Occipital lobe (tissue), 1 donor: ENCODE measurements at regions not wholly inside any gene's neighbourhood (a gene's known extent, or its start where the extent isn't known, plus 50 kb on each side); places are given as distances from the start of the nearest gene placed in this dataset.

Source experiments
- DNase-seq: peaks from one replicate; lab custom pipeline; 2025; lab: John Stamatoyannopoulos, UW

DNA sequence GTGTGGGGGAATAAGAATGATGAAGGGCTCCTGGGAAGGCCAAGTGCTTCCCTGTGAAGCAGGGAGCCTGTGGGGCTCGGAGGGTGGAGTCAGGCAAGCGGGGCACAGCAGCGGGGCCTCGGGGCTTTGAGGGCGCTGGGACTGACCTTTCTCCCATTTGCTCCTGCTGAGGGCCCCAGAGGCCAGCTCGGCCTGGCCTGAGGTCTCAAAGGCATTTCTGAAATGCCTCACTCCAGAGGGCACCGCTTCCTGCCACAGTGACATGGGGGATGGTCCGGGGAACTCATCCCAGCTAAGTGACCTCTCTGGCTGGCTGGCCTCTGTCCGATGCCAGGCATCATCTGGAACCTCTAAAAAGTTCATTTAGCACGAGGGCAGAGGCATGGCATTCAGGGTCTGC, 98.8 kb upstream of the STX18 start:
- DNase-seq = no peak

GRCh38 chr4:4639370-4639769, 97.5 kb upstream of the STX18 start:
- no peak for DNase-seq

DNA sequence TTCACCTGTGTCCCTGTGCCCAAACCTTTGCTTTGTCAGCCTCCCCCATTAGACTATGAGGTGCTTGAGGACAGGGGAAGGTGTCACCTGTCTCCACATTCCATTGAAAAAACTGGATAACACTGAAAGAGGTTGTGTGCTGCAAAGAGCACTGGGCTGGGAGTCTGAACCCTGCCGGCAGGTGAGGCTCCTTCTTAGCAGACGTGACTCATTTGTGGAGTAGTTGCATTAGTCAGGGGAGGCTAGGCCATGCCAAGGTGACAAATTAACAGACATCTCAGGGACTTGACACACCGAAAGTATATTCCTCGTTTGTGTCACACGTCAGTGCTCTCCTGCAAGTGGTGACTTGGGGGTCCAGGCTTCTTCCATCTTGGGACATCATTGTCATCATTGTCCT, 95.9 kb upstream of the STX18 start:
- no peak for DNase-seq

GRCh38 chr4:4633431-4633830, 91.6 kb upstream of the STX18 start:
- DNase-seq = no peak

- DNase-seq = no peak
These were observed 89.3 kb upstream of the STX18 start for GRCh38 chr4:4631150-4631549.

DNA sequence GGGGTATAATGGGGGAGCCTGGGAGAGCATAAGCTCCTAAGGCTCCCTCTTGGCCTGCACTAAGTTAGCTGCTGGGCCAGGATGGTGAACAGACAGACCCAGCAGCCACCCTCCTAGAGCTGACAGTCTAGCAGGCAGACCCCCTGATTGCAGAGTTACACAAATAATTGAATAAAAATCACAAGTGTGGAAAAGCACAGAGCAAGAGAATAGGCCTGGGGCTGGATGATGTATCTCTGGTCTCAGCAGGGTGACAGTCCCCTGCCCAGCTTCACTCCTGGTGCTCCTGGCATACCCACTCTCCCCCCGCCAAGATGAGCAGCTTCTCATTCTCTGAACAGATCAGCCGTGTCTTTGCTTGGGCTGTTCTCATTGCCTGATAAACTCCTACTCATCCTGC, 86.1 kb upstream of the STX18 start:
- DNase-seq = no peak

GRCh38 chr4:4627111-4627510, 85.3 kb upstream of the STX18 start:
- DNase-seq = no peak

DNA sequence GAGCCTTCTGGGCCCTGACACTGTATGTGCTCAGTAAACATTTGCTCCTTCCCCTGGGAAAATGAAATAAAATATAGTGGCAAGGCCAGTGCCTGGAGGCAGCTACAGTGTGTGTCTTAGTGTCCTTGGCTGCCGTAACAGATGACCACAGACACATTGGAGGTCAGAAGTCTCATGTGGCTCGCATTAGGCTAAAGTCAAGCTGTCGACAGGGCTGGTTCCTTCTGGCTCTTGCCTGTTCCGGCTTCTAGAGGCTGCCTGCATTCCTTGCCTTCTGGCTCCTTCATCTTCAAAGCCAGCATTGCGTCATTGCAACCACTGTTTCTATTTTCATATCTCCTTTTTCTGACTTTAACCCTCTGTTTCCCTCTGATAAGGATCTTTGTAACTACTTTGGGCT, 83.6 kb upstream of the STX18 start:
- DNase-seq = no peak

GRCh38 chr4:4624276-4624897, 82.5 kb upstream of the STX18 start:
- no peak for DNase-seq

DNA sequence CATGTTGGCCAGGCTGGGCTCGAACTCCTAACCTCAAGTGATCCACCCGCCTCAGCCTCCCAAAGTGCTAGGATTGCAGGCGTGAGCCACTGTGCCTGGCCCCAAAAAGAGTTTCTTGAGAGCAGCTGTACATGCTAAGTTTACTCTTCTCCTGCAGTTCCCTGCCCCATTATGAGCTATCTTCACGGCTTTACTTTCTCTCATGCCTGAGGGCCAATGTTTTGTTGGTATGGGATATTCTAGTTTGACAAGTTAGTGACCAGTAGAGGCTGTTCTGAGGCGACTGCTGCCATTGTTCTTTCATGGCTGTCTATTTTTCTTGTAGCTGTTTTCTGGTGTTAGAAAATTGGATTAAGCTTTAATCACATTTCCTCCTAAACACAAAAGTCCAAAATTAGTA, 78.0 kb upstream of the STX18 start:
- DNase-seq = no peak

DNA sequence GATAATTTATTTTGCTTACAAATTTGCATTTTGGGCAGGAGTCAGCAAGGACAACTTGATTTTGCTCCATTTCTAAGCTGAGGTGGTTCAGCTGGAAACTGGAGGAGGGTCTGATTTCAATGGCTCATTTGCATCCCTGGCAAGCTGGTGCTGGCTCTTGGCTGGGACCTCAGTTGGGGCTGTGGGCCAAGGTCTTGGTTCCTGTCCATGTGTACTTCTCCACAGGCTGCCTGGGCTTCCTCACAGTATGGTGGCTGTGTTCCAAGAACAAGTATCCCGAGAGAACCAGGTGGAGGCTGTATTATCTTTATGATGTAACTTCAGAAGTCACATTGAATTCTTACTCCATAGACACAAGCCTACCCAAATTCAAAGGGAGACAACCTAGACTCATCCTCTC, 77.0 kb upstream of the STX18 start:
- DNase-seq = no peak

DNA sequence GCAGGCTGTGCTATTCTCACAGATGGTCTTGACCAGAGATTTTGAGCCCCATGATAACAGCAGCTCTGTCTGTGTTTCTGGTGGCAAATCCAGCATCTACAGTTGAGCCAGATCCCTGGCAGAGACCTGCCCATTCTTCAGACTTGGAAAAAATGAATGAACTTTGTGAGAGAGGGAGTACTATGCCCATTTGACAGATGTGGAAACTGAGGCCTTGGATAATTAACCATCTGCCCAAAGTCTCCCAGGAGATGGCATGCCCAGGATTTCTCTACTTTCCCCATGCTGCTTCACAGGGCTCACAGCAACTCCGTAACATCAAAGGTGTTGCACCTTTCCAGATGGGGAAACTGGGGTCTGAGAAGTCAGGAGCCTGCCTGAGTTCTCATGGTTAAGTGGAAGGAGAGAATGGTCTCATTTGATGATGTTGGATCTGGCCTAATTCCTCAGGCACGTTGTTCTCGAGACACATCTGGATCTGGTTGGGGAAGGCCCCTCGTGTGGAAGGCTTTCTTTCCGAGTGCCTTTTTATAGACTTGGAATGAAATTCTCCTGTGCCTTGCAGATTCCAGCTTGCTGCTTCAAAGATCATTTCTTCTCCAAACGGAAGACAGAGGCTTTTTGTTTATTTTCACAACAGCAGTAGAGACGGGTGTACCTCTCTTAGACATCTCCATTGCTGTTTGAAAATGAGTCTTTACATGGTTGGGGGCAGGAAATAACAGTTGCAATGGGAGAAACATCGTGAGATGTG, 73.3 kb upstream of the STX18 start:
- no peak for DNase-seq

DNA sequence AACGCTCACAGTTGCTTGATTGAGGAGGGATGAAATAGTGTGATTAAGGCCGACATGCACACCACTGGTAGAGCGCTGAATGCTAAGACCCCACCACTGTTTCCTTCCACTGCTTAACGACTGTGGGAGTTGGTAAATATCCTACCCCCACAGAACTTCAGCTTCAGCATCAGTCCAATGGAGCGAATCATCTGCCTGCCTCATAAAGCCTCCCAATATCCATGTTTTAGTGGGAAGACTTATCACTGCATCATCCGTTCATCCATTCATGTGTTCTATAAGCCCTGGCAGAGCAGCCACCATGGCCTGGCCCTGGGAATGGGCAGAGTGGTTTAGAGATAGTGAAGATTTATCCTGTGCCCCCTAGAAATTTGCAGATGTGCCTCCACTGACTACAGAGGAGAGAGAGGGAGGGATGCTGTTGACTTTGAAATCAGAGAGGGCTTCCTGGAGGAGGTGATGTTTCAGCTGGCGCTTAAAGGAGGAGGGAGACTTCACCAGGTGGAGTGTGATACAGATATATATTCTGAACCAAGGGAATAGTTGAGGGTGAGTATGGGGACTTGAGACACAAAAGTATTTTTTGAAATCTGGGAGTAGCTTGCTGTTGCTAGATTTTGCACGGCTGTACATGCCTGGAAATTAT, 71.9 kb upstream of the STX18 start:
- no peak for DNase-seq

DNA sequence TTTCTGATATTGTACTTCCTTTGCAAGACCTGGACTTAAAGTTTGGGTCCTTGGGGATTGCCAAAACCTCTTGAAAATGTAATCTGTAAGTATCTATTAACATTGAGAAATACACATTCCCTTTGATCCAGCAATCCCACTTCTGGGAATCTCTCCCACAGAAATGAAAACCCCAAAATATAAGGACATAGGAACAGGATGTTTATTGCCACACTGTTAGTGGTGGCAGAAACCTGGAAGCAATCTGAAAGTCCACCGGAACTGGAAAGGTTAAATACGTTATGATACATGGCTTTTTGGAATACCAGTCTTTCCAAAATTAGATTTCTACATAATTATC, 71.2 kb upstream of the STX18 start:
- no peak for DNase-seq

- DNase-seq = no peak
These were observed 68.8 kb upstream of the STX18 start for GRCh38 chr4:4610672-4611071.

DNA sequence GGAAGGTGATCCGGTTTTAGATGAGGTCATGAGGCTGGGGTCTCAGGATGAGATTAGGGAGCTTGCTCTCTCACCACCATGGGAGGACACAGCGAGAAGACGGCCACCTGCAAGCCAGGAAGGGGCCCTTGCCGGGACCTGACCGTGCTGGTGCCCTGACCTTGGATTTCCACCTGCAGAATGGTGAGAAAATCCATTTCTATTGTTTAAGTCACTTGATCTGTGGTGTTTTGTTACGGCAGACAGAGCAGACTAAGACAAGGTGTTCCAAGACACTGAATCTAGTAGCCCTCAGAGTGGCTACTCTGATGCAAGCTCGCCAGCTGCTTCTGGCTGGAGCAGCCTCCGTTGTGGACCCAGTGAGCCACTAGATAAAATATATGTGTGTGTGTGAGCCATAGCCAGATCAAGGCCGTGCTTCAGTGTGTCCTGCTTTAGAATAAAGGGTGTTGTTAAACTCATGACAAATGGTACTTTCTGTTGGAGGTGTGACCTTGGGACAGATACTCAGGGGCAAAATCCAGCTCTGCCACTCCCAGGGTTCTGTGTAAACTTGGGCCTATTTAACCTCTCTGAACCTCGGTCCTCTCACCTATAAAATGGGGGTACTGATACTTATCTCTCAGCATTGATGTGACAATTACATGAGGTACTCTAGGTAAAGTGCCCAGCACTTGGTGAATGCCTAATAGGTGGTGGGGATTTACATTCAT, 67.9 kb upstream of the STX18 start:
- DNase-seq = no peak

GRCh38 chr4:4608214-4608537, 66.3 kb upstream of the STX18 start:
- DNase-seq = no peak

- no peak for DNase-seq
These were observed 65.7 kb upstream of the STX18 start for GRCh38 chr4:4607336-4608213.

- DNase-seq = no peak
These were observed 64.5 kb upstream of the STX18 start for GRCh38 chr4:4606321-4606720.

- no peak for DNase-seq
These were observed 64.0 kb upstream of the STX18 start for GRCh38 chr4:4605849-4606248.

GRCh38 chr4:4603592-4603991, 61.7 kb upstream of the STX18 start:
- no peak for DNase-seq

- DNase-seq = no peak
These were observed 61.2 kb upstream of the STX18 start for GRCh38 chr4:4603067-4603466.
